Neural cell (in vitro differentiated cells): ENCODE measurements at regions not wholly inside any gene's neighbourhood (a gene's known extent, or its start where the extent isn't known, plus 50 kb on each side); places are given as distances from the start of the nearest gene placed in this dataset.

Experiments used
- H2AFZ ChIP-seq: fragments of 200-600, 300-800 bp; sonication (generic), shearing (Covaris generic); 2 replicates; pipeline ENCODE4 v1.6.0; 2014; ENCODE audit warnings: low read depth, mild to moderate bottlenecking, antibody characterized with exemption, low read length, moderate library complexity
- H3F3A ChIP-seq: fragments of 200-600 bp; shearing (Covaris generic); 2 replicates; pipeline ENCODE4 v1.6.1; 2016; ENCODE audit warnings: mild to moderate bottlenecking, moderate library complexity, mixed read lengths, antibody characterized with exemption, low read length; ENCODE audit not compliant: insufficient read depth, poor library complexity, severe bottlenecking
- H3K27ac ChIP-seq: fragments of 200-600, 300-800 bp; sonication (generic), shearing (Covaris generic); 2 replicates; pipeline ENCODE4 v1.5.1; 2014; ENCODE audit warnings: mild to moderate bottlenecking, low read length, moderate library complexity
- H3K27me3 ChIP-seq: fragments of 300-800, 200-600 bp; sonication (generic), shearing (Covaris generic); 2 replicates; pipeline ENCODE4 v1.6.0; 2014; ENCODE audit warnings: mild to moderate bottlenecking, low read depth, low read length, moderate library complexity; ENCODE audit not compliant: insufficient read depth
- H3K36me3 ChIP-seq: fragments of 300-800, 200-600 bp; sonication (generic), shearing (Covaris generic); 2 replicates; pipeline ENCODE4 v1.5.1; 2014; ENCODE audit warnings: mild to moderate bottlenecking, antibody characterized with exemption, low read length, moderate library complexity; ENCODE audit not compliant: insufficient read depth
- H3K4me2 ChIP-seq: fragments of 300-800, 200-600 bp; sonication (generic), shearing (Covaris generic); 2 replicates; pipeline ENCODE4 v1.6.0; 2014; ENCODE audit warnings: mild to moderate bottlenecking, low read length
- H3K4me3 ChIP-seq: fragments of 300-800, 200-600 bp; sonication (generic), shearing (Covaris generic); 2 replicates; pipeline ENCODE4 v1.5.1; 2014; ENCODE audit warnings: mild to moderate bottlenecking, low read length, moderate library complexity
- H3K79me2 ChIP-seq: fragments of 200-600 bp; shearing (Covaris generic); replicated peaks from 2 replicates; pipeline ENCODE4 v1.6.0; 2014; ENCODE audit warnings: mild to moderate bottlenecking, low read length, moderate library complexity; ENCODE audit not compliant: insufficient read depth
- H3K9ac ChIP-seq: fragments of 300-800, 200-600 bp; sonication (generic), shearing (Covaris generic); 2 replicates; pipeline ENCODE4 v1.6.1; 2016; ENCODE audit warnings: mild to moderate bottlenecking, low read length, mixed read lengths
- H3K9me2 ChIP-seq: fragments of 200-600 bp; shearing (Covaris generic); 2 replicates; pipeline ENCODE4 v1.6.1; 2016; ENCODE audit warnings: mild to moderate bottlenecking, low read length, mixed read lengths; ENCODE audit not compliant: insufficient read depth
- H3K9me3 ChIP-seq: fragments of 200-600, 300-800 bp; sonication (generic), shearing (Covaris generic); 2 replicates; pipeline ENCODE4 v1.6.1; 2016; ENCODE audit warnings: mild to moderate bottlenecking, mixed run types, low read length, moderate library complexity, mixed read lengths
- H4K20me1 ChIP-seq: fragments of 200-600 bp; shearing (Covaris generic); 2 replicates; pipeline ENCODE4 v1.6.1; 2016; ENCODE audit warnings: mild to moderate bottlenecking, mixed run types; ENCODE audit not compliant: insufficient read depth
- EP300 ChIP-seq: fragments of 450-650 bp; conservative IDR thresholded peaks from 2 replicates; pipeline ENCODE4 v1.6.1; 2014; ENCODE audit warnings: antibody characterized with exemption, mild to moderate bottlenecking, moderate library complexity; ENCODE audit not compliant: poor library complexity, severe bottlenecking
- EZH2 ChIP-seq: fragments of 200-600, 300-800 bp; shearing (Covaris generic), sonication (generic); IDR thresholded peaks from 2 replicates; pipeline ENCODE4 v1.6.1; 2014; ENCODE audit warnings: antibody characterized with exemption, low read length, borderline replicate concordance, mild to moderate bottlenecking; ENCODE audit not compliant: insufficient read depth, poor library complexity, severe bottlenecking
- MXI1 ChIP-seq: fragments of 450-650 bp; conservative IDR thresholded peaks from 2 replicates; pipeline ENCODE4 v1.6.1; 2014; ENCODE audit warnings: antibody characterized with exemption, mild to moderate bottlenecking; ENCODE audit not compliant: poor library complexity, severe bottlenecking
- POLR2AphosphoS5 ChIP-seq: IDR thresholded peaks from 2 replicates; pipeline ENCODE4 v1.6.1; 2012
- RAD21 ChIP-seq: fragments of 450-650 bp; conservative IDR thresholded peaks from 2 replicates; pipeline ENCODE4 v1.6.1; 2014; ENCODE audit warnings: antibody characterized with exemption, mild to moderate bottlenecking, moderate library complexity
- SMC3 ChIP-seq: fragments of 450-650 bp; conservative IDR thresholded peaks from 2 replicates; pipeline ENCODE4 v1.6.1; 2014; ENCODE audit warnings: antibody characterized with exemption, mild to moderate bottlenecking, moderate library complexity; ENCODE audit not compliant: poor library complexity
- TAF1 ChIP-seq: IDR thresholded peaks from 2 replicates; pipeline ENCODE4 v1.6.1; 2012; ENCODE audit warnings: low read depth
- TF ChIP-seq, protein P1 (sequence below): IDR thresholded peaks from 2 replicates; pipeline ENCODE4 v1.6.1; 2012; ENCODE audit warnings: borderline replicate concordance
- TF ChIP-seq, protein P2 (sequence below): fragments of 450-650 bp; IDR thresholded peaks from 2 replicates; pipeline ENCODE4 v1.5.1; 2014; ENCODE audit warnings: antibody characterized with exemption, mild to moderate bottlenecking, moderate library complexity; ENCODE audit not compliant: poor library complexity, severe bottlenecking

GRCh38 chr12:53852992-53853391 lies 85.6 kb upstream of the HOXC13 start:
- TF ChIP-seq EZH2: no peak
- TF ChIP-seq EP300: no peak
- no peak for TF ChIP-seq MXI1
- no peak for TF ChIP-seq TAF1
- no peak for TF ChIP-seq RAD21
- no peak overlapping the region for H3K4me2 ChIP-seq
- H3K9me2 ChIP-seq: no peaks in the 10 kb centered on the region
- H3F3A ChIP-seq: no peaks in the 10 kb centered on the region
- no peak overlapping the region for H3K9ac ChIP-seq
- no peaks in the 10 kb centered on the region for H3K27me3 ChIP-seq
- H3K4me3 ChIP-seq: no peak overlapping the region
- H3K79me2 ChIP-seq: no peaks in the 10 kb centered on the region
- H3K9me3 ChIP-seq: no peaks in the 10 kb centered on the region
- no peak overlapping the region for H3K27ac ChIP-seq
- H2AFZ ChIP-seq: no peak overlapping the region
- no peaks in the 10 kb centered on the region for H3K36me3 ChIP-seq
- no peaks in the 10 kb centered on the region for H4K20me1 ChIP-seq

GRCh38 chr12:53854701-53855316 lies 83.8 kb upstream of the HOXC13 start:
- H3K27me3 ChIP-seq: no peaks in the 10 kb centered on the region
- H3K36me3 ChIP-seq: no peaks in the 10 kb centered on the region
- no peaks in the 10 kb centered on the region for H3K9me2 ChIP-seq
- no peaks in the 10 kb centered on the region for H3K79me2 ChIP-seq
- TF ChIP-seq POLR2AphosphoS5: no peak
- TF ChIP-seq EP300: no peak
- TF ChIP-seq, protein P1, sequence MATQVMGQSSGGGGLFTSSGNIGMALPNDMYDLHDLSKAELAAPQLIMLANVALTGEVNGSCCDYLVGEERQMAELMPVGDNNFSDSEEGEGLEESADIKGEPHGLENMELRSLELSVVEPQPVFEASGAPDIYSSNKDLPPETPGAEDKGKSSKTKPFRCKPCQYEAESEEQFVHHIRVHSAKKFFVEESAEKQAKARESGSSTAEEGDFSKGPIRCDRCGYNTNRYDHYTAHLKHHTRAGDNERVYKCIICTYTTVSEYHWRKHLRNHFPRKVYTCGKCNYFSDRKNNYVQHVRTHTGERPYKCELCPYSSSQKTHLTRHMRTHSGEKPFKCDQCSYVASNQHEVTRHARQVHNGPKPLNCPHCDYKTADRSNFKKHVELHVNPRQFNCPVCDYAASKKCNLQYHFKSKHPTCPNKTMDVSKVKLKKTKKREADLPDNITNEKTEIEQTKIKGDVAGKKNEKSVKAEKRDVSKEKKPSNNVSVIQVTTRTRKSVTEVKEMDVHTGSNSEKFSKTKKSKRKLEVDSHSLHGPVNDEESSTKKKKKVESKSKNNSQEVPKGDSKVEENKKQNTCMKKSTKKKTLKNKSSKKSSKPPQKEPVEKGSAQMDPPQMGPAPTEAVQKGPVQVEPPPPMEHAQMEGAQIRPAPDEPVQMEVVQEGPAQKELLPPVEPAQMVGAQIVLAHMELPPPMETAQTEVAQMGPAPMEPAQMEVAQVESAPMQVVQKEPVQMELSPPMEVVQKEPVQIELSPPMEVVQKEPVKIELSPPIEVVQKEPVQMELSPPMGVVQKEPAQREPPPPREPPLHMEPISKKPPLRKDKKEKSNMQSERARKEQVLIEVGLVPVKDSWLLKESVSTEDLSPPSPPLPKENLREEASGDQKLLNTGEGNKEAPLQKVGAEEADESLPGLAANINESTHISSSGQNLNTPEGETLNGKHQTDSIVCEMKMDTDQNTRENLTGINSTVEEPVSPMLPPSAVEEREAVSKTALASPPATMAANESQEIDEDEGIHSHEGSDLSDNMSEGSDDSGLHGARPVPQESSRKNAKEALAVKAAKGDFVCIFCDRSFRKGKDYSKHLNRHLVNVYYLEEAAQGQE: no peak
- TF ChIP-seq, protein P2, sequence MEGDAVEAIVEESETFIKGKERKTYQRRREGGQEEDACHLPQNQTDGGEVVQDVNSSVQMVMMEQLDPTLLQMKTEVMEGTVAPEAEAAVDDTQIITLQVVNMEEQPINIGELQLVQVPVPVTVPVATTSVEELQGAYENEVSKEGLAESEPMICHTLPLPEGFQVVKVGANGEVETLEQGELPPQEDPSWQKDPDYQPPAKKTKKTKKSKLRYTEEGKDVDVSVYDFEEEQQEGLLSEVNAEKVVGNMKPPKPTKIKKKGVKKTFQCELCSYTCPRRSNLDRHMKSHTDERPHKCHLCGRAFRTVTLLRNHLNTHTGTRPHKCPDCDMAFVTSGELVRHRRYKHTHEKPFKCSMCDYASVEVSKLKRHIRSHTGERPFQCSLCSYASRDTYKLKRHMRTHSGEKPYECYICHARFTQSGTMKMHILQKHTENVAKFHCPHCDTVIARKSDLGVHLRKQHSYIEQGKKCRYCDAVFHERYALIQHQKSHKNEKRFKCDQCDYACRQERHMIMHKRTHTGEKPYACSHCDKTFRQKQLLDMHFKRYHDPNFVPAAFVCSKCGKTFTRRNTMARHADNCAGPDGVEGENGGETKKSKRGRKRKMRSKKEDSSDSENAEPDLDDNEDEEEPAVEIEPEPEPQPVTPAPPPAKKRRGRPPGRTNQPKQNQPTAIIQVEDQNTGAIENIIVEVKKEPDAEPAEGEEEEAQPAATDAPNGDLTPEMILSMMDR: no peak
- TF ChIP-seq EZH2: no peak
- TF ChIP-seq TAF1: no peak
- TF ChIP-seq SMC3: no peak
- TF ChIP-seq RAD21: no peak
- TF ChIP-seq MXI1: no peak
- H3K4me2 ChIP-seq: no peak overlapping the region
- no peak overlapping the region for H3K9ac ChIP-seq
- no peak overlapping the region for H3K27ac ChIP-seq
- no peaks in the 10 kb centered on the region for H3K9me3 ChIP-seq
- no peaks in the 10 kb centered on the region for H4K20me1 ChIP-seq
- no peak overlapping the region for H3K4me3 ChIP-seq
- no peak overlapping the region for H2AFZ ChIP-seq
- H3F3A ChIP-seq: no peaks in the 10 kb centered on the region
